Kidney (tissue), 13 donors: ENCODE measurements at regions not wholly inside any gene's neighbourhood (a gene's known extent, or its start where the extent isn't known, plus 50 kb on each side); places are given as distances from the start of the nearest gene placed in this dataset.

Source experiments
- DNase-seq, 5 donors: peaks; one replicate each; pipeline ENCODE4 v3.0.0-alpha.2; 2013 to 2020
- FAIRE-seq: peaks from 2 replicates; lab custom pipeline; 2012; peaks lifted over from hg19 to GRCh38; lab: Jason Lieb, UNC
- H3K27ac ChIP-seq, 2 donors: one replicate each; pipeline ENCODE4 v1.7.0; 2013; ENCODE audit warnings: low read depth in 2 of 2, low read length in 2 of 2, inconsistent platforms in 1 of 2
- H3K27me3 ChIP-seq: one replicate; pipeline ENCODE4 v1.7.1; 2013; ENCODE audit warnings: low read length, inconsistent platforms; ENCODE audit not compliant: control insufficient read depth, insufficient read depth
- H3K36me3 ChIP-seq, 3 donors: one replicate each; pipeline versions ENCODE4 v1.7.0 to v1.7.1; 2013; ENCODE audit warnings: low read length in 3 of 3, control low read depth in 1 of 3, inconsistent platforms in 1 of 3; ENCODE audit not compliant: insufficient read depth in 3 of 3, control insufficient read depth in 2 of 3
- H3K4me1 ChIP-seq, 3 donors: one replicate each; pipeline versions ENCODE4 v1.7.0 to v1.7.1; 2013; ENCODE audit warnings: low read length in 3 of 3, inconsistent platforms in 1 of 3, low read depth in 1 of 3; ENCODE audit not compliant: control insufficient read depth in 2 of 3, insufficient read depth in 2 of 3
- H3K4me3 ChIP-seq, 3 donors: one replicate each; pipeline versions ENCODE4 v1.7.0 to v1.8.1; 2013; ENCODE audit warnings: low read length in 3 of 3, control low read depth in 1 of 3, inconsistent platforms in 1 of 3
- H3K9ac ChIP-seq, 3 donors: one replicate each; pipeline versions ENCODE4 v1.7.0 to v1.7.1; 2013; ENCODE audit warnings: low read length in 3 of 3, control low read depth in 1 of 3, inconsistent platforms in 1 of 3
- H3K9me3 ChIP-seq, 3 donors: one replicate each; pipeline versions ENCODE4 v1.7.0 to v1.7.1; 2013; ENCODE audit warnings: low read length in 3 of 3, control low read depth in 1 of 3, inconsistent platforms in 1 of 3; ENCODE audit not compliant: control insufficient read depth in 2 of 3, insufficient read depth in 1 of 3
- CTCF ChIP-seq: IDR thresholded peaks from 3 replicates; pipeline ENCODE4 v1.5.1; 2012; ENCODE audit warnings: mild to moderate bottlenecking, moderate library complexity, borderline replicate concordance; ENCODE audit not compliant: insufficient read depth; ENCODE audit errors: extremely low read depth
- intact Hi-C: fragments of 100-400 bp; cut with DNase I; formaldehyde crosslinking; loops from one replicate; pipeline ENCODE4 v1.11.1; 2022
- donor health status: control.
- donor health status: control.
- donor health status: control.
- donor health status: control.
- donor health status: control.
- donor health status: DM: yes; HTN: yes; CAD: no.
- donor health status: Normal renal cell carcinoma (clear cell type).

DNA sequence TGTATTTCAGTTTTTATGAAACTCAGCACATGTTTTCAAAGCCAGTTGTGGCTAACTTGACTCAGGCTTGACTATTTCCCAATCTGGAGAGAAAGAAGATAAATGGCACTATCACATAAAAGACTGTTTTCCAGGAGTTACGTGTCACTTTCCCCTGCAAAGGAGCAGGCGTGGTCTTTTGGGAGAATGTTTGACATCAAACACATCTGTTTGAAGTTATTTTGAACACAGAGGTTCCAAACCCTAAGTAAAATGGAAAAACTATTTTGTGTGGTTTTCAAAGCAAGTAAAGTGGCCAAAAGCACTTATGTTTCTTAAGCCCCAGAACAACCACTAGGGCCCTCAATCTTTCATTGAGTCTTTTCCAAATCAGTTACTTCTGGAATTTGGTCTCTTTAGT lies 89.7 kb downstream of the FOXF2 start:
- FAIRE-seq (no peak), DNase-seq (peak in 1 of 5 donors; percentile 18)
- Histone ChIP-seq H3K4me1 (no peaks in the 10 kb centered on the region), H3K9me3 (no peaks in the 10 kb centered on the region), H3K36me3 (no peaks in the 10 kb centered on the region), H3K27me3 (no peaks in the 10 kb centered on the region), H3K27ac (no peak overlapping the region), H3K4me3 (no peak overlapping the region), H3K9ac (no peak overlapping the region)
- no peak for TF ChIP-seq CTCF
- intact Hi-C loops = no loop called here

DNA sequence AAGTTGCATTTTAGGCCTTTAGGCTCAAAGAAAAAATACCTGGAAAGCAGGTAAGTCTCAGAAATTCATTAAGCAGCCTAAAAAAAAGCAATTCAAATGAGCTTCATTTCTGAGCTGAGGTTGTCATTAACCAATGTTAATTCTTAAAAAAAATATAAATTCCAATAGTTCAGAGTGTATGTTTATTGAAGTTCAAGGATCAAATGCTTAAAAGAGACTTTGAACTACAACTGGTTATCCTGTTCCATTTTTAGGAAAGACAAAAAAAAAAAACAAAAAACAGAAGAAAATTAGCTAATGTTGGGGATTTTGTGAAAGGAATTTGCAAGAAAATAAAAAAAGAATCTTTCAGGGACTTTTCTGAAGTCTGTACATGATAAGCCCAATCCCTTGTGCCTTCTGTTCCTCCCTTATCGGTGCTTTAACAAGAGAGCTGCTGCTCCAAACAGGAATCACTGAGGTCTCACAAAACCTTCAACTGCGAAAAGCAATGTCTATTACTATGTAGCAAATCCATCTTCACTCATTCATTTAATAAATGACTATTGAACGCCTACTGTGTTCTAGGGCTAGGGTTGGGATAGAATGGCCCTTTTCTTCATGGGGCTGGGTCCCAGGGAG lies 90.3 kb downstream of the FOXF2 start:
- H3K9ac ChIP-seq = no peak overlapping the region
- TF ChIP-seq CTCF = no peak
- FAIRE-seq (no peak), DNase-seq (no peak)
- no peaks in the 10 kb centered on the region for H3K36me3 ChIP-seq
- no peaks in the 10 kb centered on the region for H3K9me3 ChIP-seq
- H3K4me1 ChIP-seq = no peaks in the 10 kb centered on the region
- intact Hi-C loops = no loop called here
- H3K4me3 ChIP-seq = no peak overlapping the region
- H3K27me3 ChIP-seq = no peaks in the 10 kb centered on the region
- H3K27ac ChIP-seq = no peak overlapping the region

GRCh38 chr6:1481286-1481685 lies 91.9 kb downstream of the FOXF2 start:
- no peaks in the 10 kb centered on the region for H3K4me1 ChIP-seq
- no peaks in the 10 kb centered on the region for H3K9me3 ChIP-seq
- intact Hi-C loops = no loop called here
- FAIRE-seq = no peak
- no peak overlapping the region for H3K27ac ChIP-seq
- TF ChIP-seq CTCF = no peak
- no peak overlapping the region for H3K9ac ChIP-seq
- no peak overlapping the region for H3K4me3 ChIP-seq
- no peaks in the 10 kb centered on the region for H3K36me3 ChIP-seq
- no peak for DNase-seq
- no peaks in the 10 kb centered on the region for H3K27me3 ChIP-seq
